ENCODE measurements at regions not wholly inside any gene's neighbourhood (a gene's known extent, or its start where the extent isn't known, plus 50 kb on each side); places are given as distances from the start of the nearest gene placed in this dataset.

GRCh38 chr6:45739058-45739457 is 276.6 kb downstream of the CLIC5 start:
- DNase-seq, result no peak

GRCh38 chr6:45738057-45738455 is 277.6 kb downstream of the CLIC5 start:
- no peak for DNase-seq

GRCh38 chr6:45737331-45738056 is 278.2 kb downstream of the CLIC5 start:
- DNase-seq, result no peak

GRCh38 chr6:45736134-45736533 is 279.5 kb downstream of the CLIC5 start:
- no peak for DNase-seq

GRCh38 chr6:45732731-45733130 is 282.9 kb downstream of the CLIC5 start:
- no peak for DNase-seq

GRCh38 chr6:45730232-45730631 is 285.4 kb downstream of the CLIC5 start:
- DNase-seq, result no peak

- DNase-seq, result no peak
Observed at GRCh38 chr6:45728674-45729073, 287.0 kb downstream of the CLIC5 start.

GRCh38 chr6:45727819-45728449 is 287.7 kb downstream of the CLIC5 start:
- no peak for DNase-seq

- no peak for DNase-seq
Observed at GRCh38 chr6:45727228-45727627, 288.4 kb downstream of the CLIC5 start.

- no peak for DNase-seq
Observed at GRCh38 chr6:45726444-45726843, 289.2 kb downstream of the CLIC5 start.

GRCh38 chr6:45724511-45724910 is 291.1 kb downstream of the CLIC5 start:
- DNase-seq, result no peak

- DNase-seq, result no peak
Observed at GRCh38 chr6:45724027-45724426, 291.6 kb downstream of the CLIC5 start.

- no peak for DNase-seq
Observed at GRCh38 chr6:45722876-45723275, 292.8 kb downstream of the CLIC5 start.

- no peak for DNase-seq
Observed at GRCh38 chr6:45721665-45722064, 294.0 kb downstream of the CLIC5 start.

- DNase-seq, result no peak
Observed at GRCh38 chr6:45718871-45719270, 296.8 kb downstream of the CLIC5 start.

- no peak for DNase-seq
Observed at GRCh38 chr6:45718131-45718530, 297.5 kb downstream of the CLIC5 start.

- no peak for DNase-seq
Observed at GRCh38 chr6:45717715-45718114, 297.9 kb downstream of the CLIC5 start.

GRCh38 chr6:45717027-45717426 is 298.6 kb downstream of the CLIC5 start:
- no peak for DNase-seq

- DNase-seq, result no peak
Observed at GRCh38 chr6:45715508-45715803, 300.2 kb downstream of the CLIC5 start.

GRCh38 chr6:45714741-45715507 is 300.7 kb downstream of the CLIC5 start:
- peak; percentile 37 for DNase-seq

GRCh38 chr6:45714006-45714730 is 301.5 kb downstream of the CLIC5 start:
- DNase-seq, result no peak
